GM23248 (cell line): ENCODE measurements at regions not wholly inside any gene's neighbourhood (a gene's known extent, or its start where the extent isn't known, plus 50 kb on each side); places are given as distances from the start of the nearest gene placed in this dataset.

ENCODE experiments used
- DNase-seq: peaks from one replicate; pipeline ENCODE4 v3.0.0-alpha.2; 2015
- H2AFZ ChIP-seq: fragments of 200-600 bp; sonication (generic); 2 replicates; pipeline ENCODE4 v1.6.1; 2016; ENCODE audit warnings: antibody characterized with exemption
- H3F3A ChIP-seq: fragments of 200-600 bp; sonication (generic); 2 replicates; pipeline ENCODE4 v1.6.1; 2016; ENCODE audit warnings: mild to moderate bottlenecking, antibody characterized with exemption, mixed run types; ENCODE audit not compliant: insufficient read depth
- H3K27ac ChIP-seq: fragments of 200-600 bp; sonication (generic); 2 replicates; pipeline ENCODE4 v1.5.1; 2016; ENCODE audit warnings: mild to moderate bottlenecking
- H3K27me3 ChIP-seq: fragments of 200-600 bp; sonication (generic); replicated peaks from 2 replicates; pipeline ENCODE4 v1.6.1; 2016; ENCODE audit warnings: mild to moderate bottlenecking; ENCODE audit not compliant: insufficient read depth
- H3K36me3 ChIP-seq: fragments of 200-600 bp; sonication (generic); 2 replicates; pipeline ENCODE4 v1.6.1; 2016; ENCODE audit warnings: low read depth, mild to moderate bottlenecking
- H3K4me1 ChIP-seq: fragments of 200-600 bp; sonication (generic); 2 replicates; pipeline ENCODE4 v1.6.1; 2016; ENCODE audit warnings: mild to moderate bottlenecking; ENCODE audit not compliant: insufficient read depth
- H3K4me2 ChIP-seq: fragments of 200-600 bp; sonication (generic); one replicate; pipeline ENCODE4 v1.6.1; 2016; ENCODE audit warnings: mild to moderate bottlenecking; ENCODE audit not compliant: unreplicated experiment
- H3K4me3 ChIP-seq: fragments of 200-600 bp; sonication (generic); 2 replicates; pipeline ENCODE4 v1.5.1; 2016; ENCODE audit warnings: mild to moderate bottlenecking
- H3K79me2 ChIP-seq: fragments of 200-600 bp; sonication (generic); 2 replicates; pipeline ENCODE4 v1.6.1; 2016; ENCODE audit warnings: mild to moderate bottlenecking; ENCODE audit not compliant: insufficient read depth
- H3K9ac ChIP-seq: fragments of 200-600 bp; sonication (generic); 2 replicates; pipeline ENCODE4 v1.6.1; 2016; ENCODE audit warnings: mild to moderate bottlenecking
- H3K9me2 ChIP-seq: fragments of 200-600 bp; sonication (generic); 2 replicates; pipeline ENCODE4 v1.6.1; 2016; ENCODE audit warnings: mixed run types, mild to moderate bottlenecking, moderate library complexity; ENCODE audit not compliant: insufficient read depth
- H3K9me3 ChIP-seq: fragments of 200-600 bp; sonication (generic); one replicate; pipeline ENCODE4 v1.6.1; 2017; ENCODE audit warnings: low read depth
- H4K20me1 ChIP-seq: fragments of 200-600 bp; sonication (generic); 2 replicates; pipeline ENCODE4 v1.6.0; 2016; ENCODE audit not compliant: insufficient read depth
- EZH2 ChIP-seq: fragments of 200-600 bp; sonication (generic); IDR thresholded peaks from 2 replicates; pipeline ENCODE4 v1.6.1; 2018; ENCODE audit warnings: antibody characterized with exemption, mild to moderate bottlenecking; ENCODE audit not compliant: insufficient read depth, poor library complexity, severe bottlenecking
- EZH2phosphoT487 ChIP-seq: fragments of 200-600 bp; sonication (generic); IDR thresholded peaks from 2 replicates; pipeline ENCODE4 v1.6.1; 2018; ENCODE audit warnings: antibody characterized with exemption, moderate library complexity, mild to moderate bottlenecking, low read depth; ENCODE audit not compliant: insufficient read depth
- WGBS, 2 experiments: methylation state at CpG; one replicate each; pipeline ENCODE4 v1.1.6; 2015 to 2017; ENCODE audit warnings: low lambda C conversion rate in 2 of 2, low coverage in 1 of 2; ENCODE audit errors: missing lambda C conversion rate in 2 of 2; 5-methylcytosine and 5-hydroxymethylcytosine counted together
- in situ Hi-C: fragments of 300-500 bp; cut with MboI; formaldehyde crosslinking; loops from 2 replicates; pipeline ENCODE4 v1.15.0; 2020

DNA sequence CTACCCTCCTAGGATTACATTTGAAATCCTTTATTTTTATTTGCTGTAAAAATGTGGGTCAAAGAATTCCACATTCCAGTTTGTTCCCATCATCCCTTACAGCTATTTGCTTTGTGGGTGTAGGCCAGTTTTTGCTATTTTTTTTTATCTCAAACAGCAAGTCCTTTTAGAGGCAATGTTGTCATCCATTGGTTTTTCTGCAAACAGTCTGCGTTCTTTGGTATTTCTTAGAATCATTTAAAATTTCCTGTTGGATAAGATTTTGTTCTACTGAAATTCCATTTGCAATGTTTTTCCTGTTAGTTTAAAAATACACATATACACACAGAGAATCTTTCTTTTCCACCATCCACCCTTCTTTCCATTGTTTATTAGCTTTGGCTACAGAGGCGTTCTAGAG lies 53.3 kb upstream of the STK38L start:
- Histone ChIP-seq H3K27ac (peak overlapping the region; percentile 30), H3K9me2 (no peaks in the 10 kb centered on the region), H3K4me1 (peaks cover 58% of the 10 kb centered on the region), H3K9me3 (no peaks in the 10 kb centered on the region), H3K4me3 (no peak overlapping the region), H3K36me3 (no peaks in the 10 kb centered on the region), H4K20me1 (no peaks in the 10 kb centered on the region), H3K4me2 (peak overlapping the region; percentile 64), H3F3A (peaks cover 68% of the 10 kb centered on the region), H3K27me3 (no peaks in the 10 kb centered on the region), H3K9ac (no peak overlapping the region), H3K79me2 (no peaks in the 10 kb centered on the region), H2AFZ (no peak overlapping the region)
- TF ChIP-seq EZH2phosphoT487 (no peak), EZH2 (no peak)
- peak; percentile 77 for DNase-seq
- 30 to 32% methylated on average over 2 of the region's 2 CpGs for WGBS, 2 experiments
- in situ Hi-C loops: no loop called here

DNA sequence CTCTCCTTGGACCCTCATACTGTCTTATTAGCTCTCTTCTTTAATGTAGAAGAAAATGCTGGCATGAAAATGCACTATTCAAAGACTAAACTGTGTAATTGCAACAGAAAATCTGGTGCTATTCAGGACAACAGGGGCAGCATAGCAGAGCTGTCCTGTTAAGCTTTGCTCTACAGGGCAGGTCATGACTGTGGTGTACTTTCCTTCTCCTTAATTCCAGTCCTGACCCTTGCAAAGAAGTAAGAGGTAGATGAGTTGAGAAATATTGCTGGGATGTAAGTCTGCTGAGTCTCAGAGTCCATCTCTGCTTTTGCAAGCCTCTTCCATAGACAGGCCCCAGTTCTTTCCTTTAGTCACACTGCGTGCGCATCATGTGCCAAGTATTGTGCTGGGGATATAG lies 52.6 kb upstream of the STK38L start:
- 91 to 97% methylated on average over 2 of the region's 2 CpGs for WGBS, 2 experiments

DNA sequence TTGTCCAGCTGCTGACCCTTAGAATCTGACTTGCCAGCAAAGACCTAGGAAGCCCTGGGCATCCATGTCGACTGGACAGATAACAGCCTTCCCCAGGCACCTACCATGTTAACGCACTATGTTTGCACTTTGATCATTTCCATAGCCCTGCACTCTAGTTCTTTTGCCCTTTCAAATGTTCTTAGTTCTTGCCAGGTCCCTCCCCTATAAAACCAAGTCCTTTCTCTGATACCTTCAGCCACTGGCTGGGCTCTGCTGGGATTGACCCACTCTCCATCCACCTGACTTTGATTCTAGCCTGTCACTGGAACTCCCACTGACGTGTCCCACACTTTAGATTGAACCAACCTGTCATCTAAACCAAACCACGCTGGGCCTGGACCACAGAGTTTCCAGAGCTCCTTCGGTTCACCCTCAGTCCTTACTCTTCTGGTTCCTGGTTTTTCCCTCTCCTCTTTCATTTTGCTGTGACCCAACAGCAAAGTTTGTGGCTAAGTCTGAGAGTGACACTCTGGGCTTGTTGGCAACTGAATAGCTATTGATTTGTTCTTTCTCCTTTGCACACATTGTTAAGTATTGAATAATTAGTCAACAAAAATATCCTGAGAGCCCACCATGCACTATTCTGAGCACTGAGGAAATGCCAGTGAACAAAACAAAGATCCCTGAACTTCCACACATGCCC lies 51.8 kb upstream of the STK38L start:
- Histone ChIP-seq H2AFZ (no peak overlapping the region), H3K9me2 (no peaks in the 10 kb centered on the region), H3K36me3 (no peaks in the 10 kb centered on the region), H3K4me1 (peaks cover 43% of the 10 kb centered on the region), H3K27me3 (no peaks in the 10 kb centered on the region), H3K9me3 (no peaks in the 10 kb centered on the region), H3K27ac (peak overlapping the region; percentile 27; the same call in 1 of the 2 replicates), H3K9ac (no peak overlapping the region), H4K20me1 (no peaks in the 10 kb centered on the region), H3K79me2 (no peaks in the 10 kb centered on the region), H3F3A (peaks cover 53% of the 10 kb centered on the region), H3K4me2 (no peak overlapping the region), H3K4me3 (no peak overlapping the region)
- DNase-seq: no peak
- TF ChIP-seq EZH2: no peak
- TF ChIP-seq EZH2phosphoT487: no peak
- in situ Hi-C loops: no loop called here
- 81% methylated on average over 5 of the region's 5 CpGs for WGBS, 2 experiments

More for the DNA sequence above, 52.6 kb upstream of the STK38L start:
- DNase-seq: no peak
- Histone ChIP-seq H3K27ac (peak overlapping the region; percentile 30; the same call in 1 of the 2 replicates), H3K9me2 (no peaks in the 10 kb centered on the region), H2AFZ (no peak overlapping the region), H3K9ac (no peak overlapping the region), H3K9me3 (no peaks in the 10 kb centered on the region), H3K36me3 (no peaks in the 10 kb centered on the region), H3K27me3 (no peaks in the 10 kb centered on the region), H3F3A (peaks cover 60% of the 10 kb centered on the region), H4K20me1 (no peaks in the 10 kb centered on the region), H3K4me2 (peak overlapping the region; percentile 64), H3K4me3 (no peak overlapping the region), H3K4me1 (peaks cover 50% of the 10 kb centered on the region), H3K79me2 (no peaks in the 10 kb centered on the region)
- in situ Hi-C loops: no loop called here
- TF ChIP-seq EZH2: no peak
- TF ChIP-seq EZH2phosphoT487: no peak

DNA sequence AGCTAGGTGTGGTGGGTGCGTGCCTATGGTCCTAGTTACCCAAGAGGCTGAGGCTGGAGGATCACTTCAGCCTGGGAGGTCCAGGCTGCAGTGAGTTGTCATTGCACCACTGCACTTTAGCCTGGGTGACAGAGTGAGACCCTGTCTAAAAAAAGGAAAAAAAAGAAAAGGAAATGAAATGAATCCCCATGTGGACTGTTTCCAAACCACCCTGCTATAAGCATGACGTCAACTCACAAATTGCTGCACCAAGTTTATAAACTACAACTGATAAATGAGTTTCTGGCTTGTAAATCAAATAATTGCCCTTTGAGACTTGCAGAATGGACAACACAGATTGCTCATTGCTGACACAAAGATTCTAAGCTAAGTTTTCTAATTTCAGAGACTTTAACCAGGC lies 51.0 kb upstream of the STK38L start:
- DNase-seq: peak; percentile 71
- TF ChIP-seq EZH2phosphoT487: no peak
- no peaks in the 10 kb centered on the region for H3K27me3 ChIP-seq
- peaks cover 51% of the 10 kb centered on the region for H3F3A ChIP-seq
- peaks cover 46% of the 10 kb centered on the region for H3K4me1 ChIP-seq
- H3K9me3 ChIP-seq: no peaks in the 10 kb centered on the region
- H3K4me3 ChIP-seq: no peak overlapping the region
- H3K9ac ChIP-seq: no peak overlapping the region
- H2AFZ ChIP-seq: no peak overlapping the region
- in situ Hi-C loops: no loop called here
- no peaks in the 10 kb centered on the region for H4K20me1 ChIP-seq
- H3K36me3 ChIP-seq: no peaks in the 10 kb centered on the region
- no peaks in the 10 kb centered on the region for H3K79me2 ChIP-seq
- 44 to 57% methylated on average over 2 of the region's 2 CpGs for WGBS, 2 experiments
- no peaks in the 10 kb centered on the region for H3K9me2 ChIP-seq
- peak overlapping the region; percentile 66 for H3K4me2 ChIP-seq
- H3K27ac ChIP-seq: peak overlapping the region; percentile 65
